HG03520 (cell line): ENCODE measurements at regions not wholly inside any gene's neighbourhood (a gene's known extent, or its start where the extent isn't known, plus 50 kb on each side); places are given as distances from the start of the nearest gene placed in this dataset.
"Not testable (repeated sequence)": the region's sequence is repeated elsewhere in the genome, so short reads cannot be mapped to it uniquely, and the experiment has no call there.

Experiments used
- ATAC-seq: cut with Tn5 transposase; IDR thresholded peaks from one replicate; pipeline ENCODE4 v1.9.1; 2021; ENCODE audit warnings: mild to moderate bottlenecking, moderate library complexity; ENCODE audit not compliant: unreplicated experiment

- not testable (repeated sequence) for ATAC-seq
These were observed 125.6 kb downstream of the ZNF281 start for GRCh38 chr1:200284236-200284635.

- ATAC-seq = no peak
These were observed 127.2 kb downstream of the ZNF281 start for GRCh38 chr1:200282497-200283122.

DNA sequence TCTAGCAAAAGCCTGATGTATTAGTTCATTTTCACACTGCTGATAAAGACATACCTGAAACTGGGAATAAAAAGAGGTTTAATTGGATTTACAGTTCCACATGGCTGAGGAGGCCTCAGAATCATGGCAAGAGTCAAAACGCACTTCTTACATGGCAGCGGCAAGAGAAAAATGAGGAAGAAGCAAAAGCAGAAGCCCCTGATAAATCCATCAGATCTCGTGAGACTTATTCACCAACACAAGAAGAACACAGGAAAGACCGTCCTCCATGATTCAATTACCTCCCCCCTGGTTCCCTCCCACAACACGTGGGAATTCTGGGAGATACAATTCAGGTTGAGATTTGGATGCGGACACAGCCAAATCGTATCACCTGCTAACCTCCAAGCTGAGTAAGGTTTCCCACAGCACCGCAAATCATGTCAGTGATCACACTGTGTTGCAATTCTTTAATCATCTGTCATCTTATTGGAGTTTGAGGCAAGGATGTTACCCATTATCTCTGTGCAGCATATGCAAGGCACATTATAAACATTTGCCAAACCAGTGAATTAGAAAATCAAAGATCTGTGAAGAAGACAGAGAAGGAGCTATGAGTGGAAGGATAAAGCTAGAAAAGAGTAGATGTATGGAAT is 128.5 kb downstream of the ZNF281 start:
- ATAC-seq = no peak

DNA sequence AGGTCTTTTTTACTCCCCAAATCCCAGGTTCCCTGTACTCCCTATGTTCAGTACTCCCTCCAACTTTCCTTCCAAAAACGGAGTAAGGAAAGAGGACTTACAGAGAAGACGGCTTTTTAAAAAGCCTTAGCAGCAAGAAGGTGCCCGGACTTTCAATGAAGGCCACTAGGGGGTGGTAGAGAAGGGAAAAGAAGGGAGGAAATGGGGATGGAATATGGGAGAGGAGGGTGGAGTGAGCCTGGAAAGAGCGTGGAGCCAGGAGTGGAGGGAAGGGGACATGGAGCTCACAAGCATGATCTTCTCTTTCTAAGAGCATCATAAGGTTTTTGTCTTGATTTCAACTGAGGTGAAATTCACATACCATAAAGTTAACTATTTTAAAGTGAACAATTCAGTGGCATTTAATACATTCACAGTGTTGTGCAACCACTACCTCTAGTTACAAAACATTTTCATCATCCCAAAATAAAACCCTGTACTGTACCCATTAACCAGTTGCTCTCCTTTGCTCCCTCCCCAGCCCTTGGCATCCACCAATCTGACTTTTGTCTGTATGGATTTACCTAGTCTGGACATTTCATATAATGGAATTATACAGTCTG is 129.9 kb downstream of the ZNF281 start:
- ATAC-seq = no peak

DNA sequence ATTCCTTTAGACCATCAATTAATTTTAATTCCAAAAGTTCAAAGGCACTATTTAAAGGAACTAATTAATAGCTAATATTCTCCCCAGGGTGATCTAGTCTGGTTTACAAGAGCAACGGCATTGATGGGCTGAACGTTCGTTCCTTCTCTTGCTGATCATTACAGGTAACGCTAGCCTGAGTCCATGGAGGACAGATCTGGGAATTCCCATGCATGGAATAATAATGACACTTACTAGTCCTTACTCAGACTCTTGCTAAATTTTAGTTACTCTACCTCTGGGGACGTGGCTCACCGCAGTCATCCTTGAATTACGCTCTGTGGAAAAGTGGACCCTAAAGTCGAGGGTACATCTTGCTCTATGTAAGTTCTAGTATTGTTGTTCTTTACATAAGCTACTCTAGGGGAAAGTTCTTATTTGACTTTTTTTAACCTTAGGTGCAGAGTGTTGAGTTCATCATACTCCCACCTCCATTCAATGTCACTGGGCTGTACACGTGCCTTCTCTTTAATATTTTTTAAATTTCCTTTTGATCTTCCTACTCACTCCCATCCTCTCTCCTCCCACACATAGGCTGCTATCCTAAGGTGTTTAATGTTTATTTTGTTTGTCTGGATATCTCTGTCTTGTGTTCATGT is 133.9 kb downstream of the ZNF281 start:
- no peak for ATAC-seq

DNA sequence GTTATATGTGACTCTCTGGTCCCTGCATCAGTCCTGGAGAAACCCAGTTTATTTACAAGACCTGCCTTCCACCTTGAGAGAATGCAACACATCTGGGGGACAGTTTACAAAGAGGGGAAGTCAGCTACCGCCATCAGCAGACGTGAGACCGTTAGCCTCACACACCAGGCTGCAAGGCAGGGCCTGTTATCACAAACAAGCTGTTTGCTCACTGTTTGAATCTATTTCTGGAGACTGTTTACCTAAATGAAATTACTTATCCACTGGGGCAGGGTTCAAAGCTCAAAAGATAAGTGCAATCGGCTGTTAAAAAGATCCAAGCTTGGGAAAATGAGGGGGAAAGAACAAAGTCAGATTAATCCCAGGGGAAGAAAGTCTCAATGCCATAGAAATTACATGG is 134.4 kb downstream of the ZNF281 start:
- ATAC-seq = no peak

DNA sequence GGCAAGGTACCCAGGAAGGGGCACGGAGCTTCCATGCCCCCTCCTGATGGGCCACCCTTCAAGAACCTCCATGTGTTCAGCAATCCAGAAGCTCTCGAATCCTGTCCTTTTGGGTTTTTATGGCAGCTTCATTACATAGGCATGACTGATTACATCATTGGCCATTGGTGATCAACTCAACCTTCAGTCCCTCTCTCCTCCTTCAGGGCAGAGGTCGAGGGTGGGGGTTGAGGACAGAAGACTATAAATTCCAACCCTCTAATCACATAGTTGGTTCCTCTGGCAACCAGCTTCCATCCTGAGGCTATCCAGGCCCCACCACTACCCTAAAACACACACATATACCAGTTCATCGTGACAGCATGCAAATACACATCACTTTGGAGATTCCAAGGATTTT is 135.7 kb downstream of the ZNF281 start:
- no peak for ATAC-seq

DNA sequence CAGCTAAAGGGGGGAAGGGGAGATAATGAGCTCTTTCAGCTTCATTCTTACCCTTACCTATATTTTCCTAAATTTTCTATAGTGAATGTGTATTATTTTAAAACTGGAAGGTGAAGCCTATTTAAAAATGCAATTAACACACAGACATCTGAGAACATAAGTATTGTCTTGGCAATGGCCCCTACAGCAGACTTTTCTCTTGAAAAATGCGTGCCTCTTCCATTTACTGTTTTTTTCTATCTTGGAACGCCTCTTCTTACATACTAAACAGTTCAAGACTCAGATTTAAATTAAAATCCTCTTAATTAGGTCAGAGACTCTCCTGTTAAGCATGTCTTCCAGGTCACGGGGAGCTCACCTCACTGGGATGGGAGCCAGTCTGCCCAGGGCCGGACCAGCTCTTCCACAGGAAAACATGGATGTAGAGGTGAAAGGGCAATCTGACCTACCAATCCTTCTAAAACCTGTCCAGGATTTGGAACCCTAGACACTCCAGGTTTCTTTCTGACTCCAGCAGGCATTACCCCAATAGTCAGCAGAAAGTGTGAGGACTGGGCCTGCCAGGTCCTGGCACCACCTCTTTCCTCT is 137.3 kb downstream of the ZNF281 start:
- ATAC-seq = no peak

GRCh38 chr1:200269256-200269655 is 140.6 kb downstream of the ZNF281 start:
- no peak for ATAC-seq

DNA sequence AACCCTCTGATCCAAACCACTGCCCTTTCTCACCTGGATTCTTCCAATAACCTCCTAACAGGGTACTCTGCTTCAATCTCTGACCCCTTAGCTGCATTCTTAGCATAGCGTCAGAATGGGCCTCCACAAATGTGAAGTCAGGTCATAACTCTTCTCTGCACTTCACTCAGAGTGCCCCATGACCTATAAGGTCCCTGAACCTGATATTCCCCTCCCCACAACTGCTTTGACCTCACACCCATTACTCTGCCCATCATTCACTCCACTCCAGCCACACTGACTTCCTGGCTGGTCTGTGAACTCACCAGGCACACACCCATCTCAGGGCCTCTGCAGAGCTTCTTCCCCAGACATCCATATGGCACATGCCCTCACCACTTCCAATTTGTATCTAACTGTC is 141.9 kb downstream of the ZNF281 start:
- ATAC-seq = no peak

GRCh38 chr1:200267458-200267857 is 142.4 kb downstream of the ZNF281 start:
- no peak for ATAC-seq

DNA sequence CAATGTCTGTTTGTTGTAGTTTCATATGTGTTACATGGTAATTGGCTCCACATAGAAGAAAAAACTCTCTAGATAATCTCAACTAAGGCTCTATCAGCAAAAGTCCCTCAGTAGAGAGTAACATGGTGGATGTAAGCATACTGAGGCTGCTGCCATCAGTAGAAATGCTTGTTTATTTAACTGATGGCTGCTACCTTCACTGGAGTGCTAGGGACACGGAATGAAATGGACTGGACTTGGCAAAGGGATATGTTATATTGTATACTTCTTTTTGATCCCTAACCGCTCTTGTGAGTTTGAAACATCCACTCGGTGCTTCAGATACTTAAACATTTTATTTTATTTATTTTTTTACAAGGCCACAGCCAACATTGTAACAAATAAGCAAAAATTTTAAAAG is 143.0 kb downstream of the ZNF281 start:
- ATAC-seq = no peak

- no peak for ATAC-seq
These were observed 144.0 kb downstream of the ZNF281 start for GRCh38 chr1:200265881-200266280.

GRCh38 chr1:200265104-200265503 is 144.7 kb downstream of the ZNF281 start:
- ATAC-seq = no peak

- no peak for ATAC-seq
These were observed 146.6 kb downstream of the ZNF281 start for GRCh38 chr1:200263203-200263602.

GRCh38 chr1:200262326-200262965 is 147.4 kb downstream of the ZNF281 start:
- peak; percentile 85 for ATAC-seq

DNA sequence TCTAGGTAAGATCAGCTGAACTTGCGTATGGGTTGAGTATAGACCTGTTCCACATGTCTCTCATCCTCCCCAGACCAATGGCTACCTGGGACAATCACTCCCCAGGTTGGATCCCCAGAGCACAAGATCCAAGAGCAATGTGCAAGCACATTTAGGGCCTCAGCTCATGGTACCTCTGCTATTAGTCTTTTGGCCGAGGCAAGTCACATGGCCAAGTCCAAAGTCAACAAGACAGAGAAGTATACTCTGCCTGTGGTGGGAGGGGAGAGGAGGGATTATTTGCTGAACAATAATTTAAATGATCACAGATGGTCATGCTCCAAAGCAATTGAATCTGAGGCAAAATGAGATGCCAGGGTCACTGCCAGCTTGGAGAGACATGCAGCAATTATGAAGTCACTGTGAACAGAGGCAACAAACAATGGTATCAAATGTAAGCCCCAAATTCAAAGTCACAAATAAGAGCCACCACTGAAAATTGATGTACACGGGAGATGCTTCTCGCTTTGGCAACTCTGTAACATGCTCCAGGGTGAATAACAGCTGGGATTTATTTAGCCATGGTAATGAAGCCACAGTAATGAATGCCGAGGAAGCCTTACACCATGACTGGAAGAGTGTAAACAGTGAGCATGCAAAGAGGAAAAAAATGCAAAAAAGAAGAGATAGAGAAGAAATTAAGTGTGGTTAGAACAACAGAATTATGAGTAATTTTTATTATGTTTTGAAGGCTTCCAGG is 149.1 kb downstream of the ZNF281 start:
- ATAC-seq = no peak

DNA sequence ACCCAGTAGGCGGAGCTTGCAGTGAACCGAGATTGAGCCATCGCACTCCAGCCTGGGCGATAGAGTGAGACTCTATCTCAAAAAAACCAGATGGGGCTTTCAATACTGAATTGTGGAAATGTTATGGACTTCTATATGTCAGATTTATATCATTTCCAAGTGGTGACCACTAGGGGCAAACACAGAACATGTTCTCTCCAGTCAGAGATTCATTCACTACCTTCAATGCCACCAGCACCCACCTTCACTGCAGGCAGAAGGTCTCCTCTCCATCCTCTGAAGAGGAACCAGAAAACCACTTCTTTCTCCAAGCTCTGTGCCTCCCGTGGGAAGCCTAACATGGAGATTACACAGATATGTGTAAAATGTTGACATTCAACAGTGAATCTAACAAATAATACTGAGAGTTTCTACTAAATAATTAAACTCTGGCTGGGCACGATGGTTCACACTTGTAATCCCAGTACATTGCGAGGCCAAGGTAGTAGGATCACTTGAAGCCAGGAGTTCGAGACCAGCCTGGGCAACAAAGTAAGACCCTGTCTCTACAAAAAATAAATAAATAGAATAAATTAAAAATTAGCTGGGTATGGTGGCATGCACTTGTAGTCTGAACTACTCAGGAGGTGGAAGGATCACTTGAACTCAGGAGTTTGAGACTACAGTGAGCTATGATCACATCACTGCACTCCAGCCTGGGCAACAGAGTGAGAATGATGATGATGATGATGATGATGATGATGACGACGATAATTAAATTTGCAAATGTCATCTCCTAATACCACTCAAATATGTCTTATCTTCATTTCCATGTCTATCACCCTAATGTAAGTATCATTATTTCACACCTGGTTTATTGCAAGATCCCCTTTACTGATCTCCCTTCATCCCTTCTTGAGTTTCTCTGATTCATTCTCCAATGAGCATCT is 151.1 kb downstream of the ZNF281 start:
- peak; percentile 48 for ATAC-seq

DNA sequence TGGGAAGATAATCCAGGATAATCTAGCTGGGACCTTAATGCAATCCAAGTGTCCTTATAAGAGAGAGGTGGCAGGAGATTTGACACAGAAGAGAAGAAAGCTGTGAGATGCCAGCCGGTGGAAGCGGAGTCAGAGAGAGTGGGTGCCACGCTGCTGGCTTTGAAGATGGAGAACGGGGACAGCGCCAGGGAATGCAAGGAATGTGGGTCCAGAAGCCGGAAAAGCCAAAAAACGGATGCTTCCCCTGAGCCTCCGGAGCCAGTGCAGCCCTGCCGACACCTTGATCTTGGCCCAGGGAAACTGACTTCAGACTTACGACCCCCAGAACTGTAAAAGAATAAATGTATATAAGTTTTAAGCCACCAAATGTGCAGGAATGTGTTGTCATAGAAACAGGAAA is 152.6 kb downstream of the ZNF281 start:
- ATAC-seq = no peak
